Subcutaneous abdominal adipose tissue (tissue), 5 donors: ENCODE measurements at regions not wholly inside any gene's neighbourhood (a gene's known extent, or its start where the extent isn't known, plus 50 kb on each side); places are given as distances from the start of the nearest gene placed in this dataset.

Experiments
- H3K27ac ChIP-seq: one replicate; pipeline ENCODE4 v1.7.0; 2013; ENCODE audit warnings: low read depth, mild to moderate bottlenecking, inconsistent platforms, low read length, moderate library complexity
- H3K27me3 ChIP-seq, 5 donors: one replicate each; pipeline ENCODE4 v1.7.0; 2013; ENCODE audit warnings: low read length in 5 of 5, inconsistent platforms in 1 of 5; ENCODE audit not compliant: control insufficient read depth in 5 of 5, insufficient read depth in 4 of 5
- H3K36me3 ChIP-seq, 5 donors: one replicate each; pipeline ENCODE4 v1.7.0; 2013; ENCODE audit warnings: low read length in 5 of 5; ENCODE audit not compliant: control insufficient read depth in 5 of 5, insufficient read depth in 5 of 5
- H3K4me1 ChIP-seq, 5 donors: one replicate each; pipeline ENCODE4 v1.7.0; 2013; ENCODE audit warnings: low read length in 5 of 5, mild to moderate bottlenecking in 3 of 5, moderate library complexity in 1 of 5; ENCODE audit not compliant: control insufficient read depth in 5 of 5, insufficient read depth in 5 of 5
- H3K4me3 ChIP-seq, 5 donors: one replicate each; pipeline ENCODE4 v1.7.0; 2013; ENCODE audit warnings: low read length in 5 of 5, low read depth in 1 of 5
- H3K9ac ChIP-seq, 5 donors: one replicate each; pipeline ENCODE4 v1.7.0; 2013; ENCODE audit warnings: low read length in 5 of 5, mild to moderate bottlenecking in 4 of 5, moderate library complexity in 3 of 5
- H3K9me3 ChIP-seq, 5 donors: one replicate each; pipeline ENCODE4 v1.7.0; 2013; ENCODE audit warnings: low read length in 5 of 5; ENCODE audit not compliant: control insufficient read depth in 5 of 5
- donor health status: healthy.
- donor health status: healthy.
- donor health status: healthy.
- donor health status: healthy.
- donor health status: healthy.

GRCh38 chr9:26243726-26244125, 565.5 kb upstream of the TUSC1 start:
- Histone ChIP-seq H3K9me3 (no peaks in the 10 kb centered on the region), H3K4me3 (no peak overlapping the region), H3K36me3 (no peaks in the 10 kb centered on the region), H3K27me3 (no peaks in the 10 kb centered on the region), H3K27ac (no peak overlapping the region), H3K9ac (no peak overlapping the region), H3K4me1 (no peaks in the 10 kb centered on the region)

DNA sequence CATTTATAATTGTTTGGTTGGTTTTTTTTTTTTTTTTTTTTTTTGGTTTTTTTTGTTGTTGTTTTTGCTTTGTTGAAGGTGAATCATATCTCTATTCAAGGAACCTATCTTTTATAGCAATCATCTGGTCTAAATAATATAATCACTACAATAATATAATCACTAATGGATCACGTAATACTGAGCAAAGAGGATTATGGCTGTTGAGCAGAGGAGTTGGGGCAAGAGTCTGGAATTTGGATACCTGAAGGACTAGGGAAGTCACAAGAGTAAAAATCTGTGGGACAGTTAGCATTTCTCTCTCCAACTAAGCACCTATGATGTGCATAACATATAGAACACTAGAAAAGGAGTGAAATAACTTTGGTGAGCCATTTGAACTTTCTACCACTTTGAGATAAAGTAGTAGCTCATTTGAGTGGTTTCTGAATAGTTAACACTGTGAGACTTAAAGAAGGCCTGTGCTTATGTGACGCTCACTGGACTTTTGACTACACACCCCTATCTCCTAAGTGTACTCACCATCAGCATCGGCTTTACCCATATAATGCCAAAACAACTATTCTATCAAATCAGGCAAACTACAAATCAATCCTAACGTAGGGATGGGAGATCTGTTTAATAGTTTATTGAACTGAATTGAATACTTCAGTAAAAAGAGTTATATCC, 564.9 kb upstream of the TUSC1 start:
- Histone ChIP-seq H3K9me3 (no peaks in the 10 kb centered on the region), H3K27me3 (no peaks in the 10 kb centered on the region), H3K4me1 (no peaks in the 10 kb centered on the region), H3K9ac (no peak overlapping the region), H3K4me3 (no peak overlapping the region), H3K36me3 (no peaks in the 10 kb centered on the region), H3K27ac (no peak overlapping the region)

DNA sequence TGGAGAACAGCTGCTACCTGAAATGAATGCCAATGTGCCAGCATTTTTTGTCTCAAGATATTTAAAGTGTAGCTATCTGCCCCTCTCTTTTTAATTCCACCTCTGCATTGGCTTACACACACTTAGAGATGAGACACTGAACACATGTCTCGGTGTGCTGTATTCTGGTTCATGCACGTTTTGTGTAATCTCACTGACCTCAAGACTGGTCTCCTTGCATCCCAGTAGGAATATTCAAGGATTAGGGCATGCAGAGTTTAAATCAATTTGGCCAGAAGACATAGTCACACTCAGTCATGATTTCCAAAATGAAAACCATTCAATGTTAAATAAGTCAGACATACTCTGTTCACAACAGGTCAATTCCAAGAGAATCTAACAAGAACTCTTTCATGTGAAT, 561.8 kb upstream of the TUSC1 start:
- no peaks in the 10 kb centered on the region for H3K27me3 ChIP-seq
- no peak overlapping the region for H3K27ac ChIP-seq
- H3K4me1 ChIP-seq = no peaks in the 10 kb centered on the region
- no peaks in the 10 kb centered on the region for H3K9me3 ChIP-seq
- H3K9ac ChIP-seq = no peak overlapping the region
- no peaks in the 10 kb centered on the region for H3K36me3 ChIP-seq
- H3K4me3 ChIP-seq = no peak overlapping the region

- H3K4me3 ChIP-seq = no peak overlapping the region
- no peak overlapping the region for H3K27ac ChIP-seq
- H3K9me3 ChIP-seq = no peaks in the 10 kb centered on the region
- no peak overlapping the region for H3K9ac ChIP-seq
- H3K27me3 ChIP-seq = no peaks in the 10 kb centered on the region
- no peaks in the 10 kb centered on the region for H3K4me1 ChIP-seq
- no peaks in the 10 kb centered on the region for H3K36me3 ChIP-seq
These were observed 559.0 kb upstream of the TUSC1 start for GRCh38 chr9:26237256-26237655.

DNA sequence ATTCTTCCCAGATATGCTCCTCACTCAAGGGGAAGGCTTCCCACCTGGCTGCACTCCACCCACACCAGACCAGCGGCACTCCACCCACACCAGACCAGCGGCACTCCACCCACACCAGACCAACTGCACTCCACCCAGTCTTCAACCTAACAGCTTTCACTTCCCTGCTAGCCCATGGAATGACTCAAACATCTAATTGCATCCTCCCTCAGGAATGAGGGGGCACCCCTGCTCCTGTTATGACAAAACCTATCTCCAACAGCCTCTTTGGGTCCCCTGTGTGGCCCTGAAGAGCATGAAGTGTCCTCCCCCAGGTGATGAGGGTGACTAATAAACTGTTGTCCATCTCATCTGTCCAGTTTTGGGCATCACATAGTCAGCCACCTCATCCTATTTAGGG, 556.6 kb upstream of the TUSC1 start:
- Histone ChIP-seq H3K9me3 (no peaks in the 10 kb centered on the region), H3K36me3 (no peaks in the 10 kb centered on the region)

DNA sequence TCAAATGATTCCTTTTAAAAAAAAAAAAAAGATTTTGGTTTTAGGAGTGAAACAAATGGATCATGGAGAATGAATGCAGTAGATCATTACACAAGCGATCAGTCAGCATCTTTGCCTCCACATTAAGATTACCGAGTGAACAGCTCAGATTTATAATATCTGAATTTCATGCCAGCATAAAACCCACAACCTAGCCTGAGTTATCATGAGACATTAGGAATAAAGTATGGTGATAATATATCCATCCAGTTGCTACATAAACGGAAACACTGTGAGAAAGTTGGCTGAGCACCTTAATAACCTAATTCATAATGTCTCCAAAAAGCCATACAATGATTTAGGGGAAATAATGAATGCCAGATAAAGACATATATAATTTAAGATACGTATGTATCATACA, 553.1 kb upstream of the TUSC1 start:
- H3K4me1 ChIP-seq = no peaks in the 10 kb centered on the region
- H3K27me3 ChIP-seq = no peaks in the 10 kb centered on the region
- no peak overlapping the region for H3K4me3 ChIP-seq
- no peak overlapping the region for H3K9ac ChIP-seq
- no peak overlapping the region for H3K27ac ChIP-seq
- H3K9me3 ChIP-seq = no peaks in the 10 kb centered on the region
- no peaks in the 10 kb centered on the region for H3K36me3 ChIP-seq

More for the DNA sequence above, 556.6 kb upstream of the TUSC1 start:
- no peak overlapping the region for H3K4me3 ChIP-seq
- H3K9ac ChIP-seq = no peak overlapping the region
- H3K4me1 ChIP-seq = no peaks in the 10 kb centered on the region
- H3K27ac ChIP-seq = no peak overlapping the region
- H3K27me3 ChIP-seq = no peaks in the 10 kb centered on the region

DNA sequence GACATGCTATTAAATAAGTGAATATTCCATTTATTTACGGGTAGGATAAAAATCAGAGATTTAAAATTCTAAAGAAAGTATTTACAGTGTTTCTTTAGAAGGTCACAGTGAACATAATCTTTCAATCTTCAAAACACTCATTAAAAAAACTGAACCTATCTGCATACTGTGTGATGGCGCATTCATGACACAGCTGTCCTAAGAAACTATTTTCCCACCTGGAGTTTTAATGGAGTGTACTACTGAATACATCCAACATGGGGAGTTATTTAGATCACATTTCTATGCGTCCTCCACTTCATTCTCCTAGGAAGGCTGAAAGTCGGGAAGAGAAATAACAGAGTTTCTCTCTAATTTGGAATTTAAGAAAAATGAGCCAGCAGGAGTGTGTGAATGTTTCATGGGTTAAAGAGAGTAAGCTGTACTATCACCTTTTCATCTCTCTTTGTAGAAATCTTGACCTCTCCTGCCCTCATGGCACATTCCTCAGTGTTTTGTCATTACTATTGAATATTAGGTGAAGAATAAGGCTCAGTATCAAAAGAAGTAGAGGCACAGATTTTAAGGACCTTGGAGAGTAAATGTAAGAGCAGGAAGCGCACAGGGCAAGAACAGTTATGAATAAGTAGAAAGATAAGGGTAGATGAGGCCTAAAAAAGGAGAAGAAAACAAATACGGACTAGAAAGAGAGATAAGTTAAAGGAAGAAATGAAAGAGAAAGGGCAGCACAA, 551.2 kb upstream of the TUSC1 start:
- Histone ChIP-seq H3K9me3 (no peaks in the 10 kb centered on the region), H3K27ac (no peak overlapping the region), H3K4me1 (peaks cover 0 to 2% (median 0%) of the 10 kb centered on the region in 5 donors), H3K9ac (no peak overlapping the region), H3K4me3 (no peak overlapping the region), H3K36me3 (no peaks in the 10 kb centered on the region), H3K27me3 (no peaks in the 10 kb centered on the region)

- no peaks in the 10 kb centered on the region for H3K36me3 ChIP-seq
- no peak overlapping the region for H3K27ac ChIP-seq
- H3K9me3 ChIP-seq = no peaks in the 10 kb centered on the region
- no peak overlapping the region for H3K4me3 ChIP-seq
- no peak overlapping the region for H3K9ac ChIP-seq
- H3K27me3 ChIP-seq = no peaks in the 10 kb centered on the region
- peaks cover 0 to 2% (median 0%) of the 10 kb centered on the region in 5 donors for H3K4me1 ChIP-seq
These were observed 550.0 kb upstream of the TUSC1 start for GRCh38 chr9:26228273-26228672.

- Histone ChIP-seq H3K36me3 (no peaks in the 10 kb centered on the region), H3K27me3 (no peaks in the 10 kb centered on the region), H3K4me3 (no peak overlapping the region), H3K4me1 (peaks cover 0 to 2% (median 0%) of the 10 kb centered on the region in 5 donors), H3K9me3 (no peaks in the 10 kb centered on the region), H3K27ac (no peak overlapping the region), H3K9ac (no peak overlapping the region)
These were observed 543.0 kb upstream of the TUSC1 start for GRCh38 chr9:26221290-26221689.

GRCh38 chr9:26220367-26220766, 542.1 kb upstream of the TUSC1 start:
- Histone ChIP-seq H3K27me3 (no peaks in the 10 kb centered on the region), H3K9ac (no peak overlapping the region)

More at GRCh38 chr9:26220367-26220766, 542.1 kb upstream of the TUSC1 start:
- Histone ChIP-seq H3K27ac (no peak overlapping the region), H3K36me3 (no peaks in the 10 kb centered on the region), H3K9me3 (peaks cover 0 to 3% (median 0%) of the 10 kb centered on the region in 5 donors), H3K4me1 (peaks cover 0 to 2% (median 0%) of the 10 kb centered on the region in 5 donors), H3K4me3 (no peak overlapping the region)
